ENCODE measurements at regions not wholly inside any gene's neighbourhood (a gene's known extent, or its start where the extent isn't known, plus 50 kb on each side); places are given as distances from the start of the nearest gene placed in this dataset.

GRCh38 chr20:55684578-55684977 is 320.7 kb downstream of the CBLN4 start:
- Histone ChIP-seq H4K8ac (replicated peaks; ENCODE audit: insufficient read length, low read depth, low read length) (no peak overlapping the region), H2BK120ac (ENCODE audit: low read depth, low read length, poor library complexity, severe bottlenecking) (no peak overlapping the region), H3K14ac (ENCODE audit: insufficient read depth, low read length) (no peak overlapping the region), H2BK5ac (ENCODE audit: insufficient read length, low read length) (no peak overlapping the region), H4K20me1 (ENCODE audit: control insufficient read depth, insufficient read depth, insufficient read length) (no peaks in the 10 kb centered on the region), H3K9me3 (ENCODE audit: control insufficient read depth, low read depth, low read length) (no peaks in the 10 kb centered on the region), H3K23me2 (ENCODE audit: insufficient read length, low read depth, low read length, poor library complexity, severe bottlenecking) (no peaks in the 10 kb centered on the region), H2AFZ (ENCODE audit: low read length) (no peak overlapping the region), H3K79me1 (ENCODE audit: insufficient read depth, low read depth, low read length, poor library complexity, severe bottlenecking) (no peaks in the 10 kb centered on the region), H3K9ac (ENCODE audit: extremely low read depth, insufficient read length, low read length) (no peak overlapping the region), H3T11ph (ENCODE audit: low read length) (no peak overlapping the region), H2BK20ac (ENCODE audit: low read depth, low read length, poor library complexity, severe bottlenecking) (no peak overlapping the region), H3K23ac (ENCODE audit: insufficient read length, low read depth, low read length) (no peak overlapping the region), H2BK15ac (ENCODE audit: low read depth, low read length) (no peak overlapping the region), H2BK12ac (ENCODE audit: insufficient read length, low read depth, low read length) (no peak overlapping the region), H4K91ac (ENCODE audit: insufficient read length, low read depth, low read length) (no peak overlapping the region), H3K79me2 (ENCODE audit: insufficient read depth, low read length) (no peaks in the 10 kb centered on the region), H4K5ac (ENCODE audit: insufficient read length, low read depth, low read length) (no peak overlapping the region), H3K18ac (ENCODE audit: insufficient read length, low read depth, low read length) (no peak overlapping the region), H2AK5ac (ENCODE audit: insufficient read length, low read length) (no peak overlapping the region), H3K4ac (ENCODE audit: low read depth, low read length) (no peak overlapping the region), H3K56ac (ENCODE audit: insufficient read length, low read depth, low read length) (no peak overlapping the region), H3K4me1 (ENCODE audit: insufficient read depth, low read length) (no peaks in the 10 kb centered on the region; the same call in 1 of the 2 replicates), H3K27me3 (ENCODE audit: insufficient read depth, low read length) (no peaks in the 10 kb centered on the region), H3K4me2 (ENCODE audit: insufficient read depth, insufficient read length, low read length) (no peak overlapping the region), H3K27ac (ENCODE audit: insufficient read length, low read depth, low read length) (no peak overlapping the region)
- no peak for TF ChIP-seq CTCF (conservative IDR thresholded peaks at IDR 0.05)
- Mint-ChIP-seq H3K27ac (peak overlapping the region in 1 of 3 experiments; percentile 60; a peak in 1 of 7 replicates), H3K4me1 (peaks cover 6 to 17% of the 10 kb centered on the region in 2 experiments), H3K27me3 (ENCODE audit: low read depth) (no peaks in the 10 kb centered on the region), H3K36me3 (ENCODE audit: insufficient read depth in 1 of 3, low read depth in 3 of 3) (no peaks in the 10 kb centered on the region), H3K4me3 (no peak overlapping the region), H3K9me3 (no peaks in the 10 kb centered on the region)
- DNase-seq, result no peak
- WGBS (ENCODE audit: extremely low coverage, insufficient read length, low lambda C conversion rate), result no CpG with 5 or more reads among the region's 4 CpGs

Measured in H9 (cell line).